HG02623 (cell line): ENCODE measurements at regions not wholly inside any gene's neighbourhood (a gene's known extent, or its start where the extent isn't known, plus 50 kb on each side); places are given as distances from the start of the nearest gene placed in this dataset.
"Not testable (repeated sequence)": the region's sequence is repeated elsewhere in the genome, so short reads cannot be mapped to it uniquely, and the experiment has no call there.

ENCODE experiments used
- ATAC-seq: cut with Tn5 transposase; IDR thresholded peaks from one replicate; pipeline ENCODE4 v1.9.1; 2021; ENCODE audit warnings: moderate library complexity; ENCODE audit not compliant: unreplicated experiment

DNA sequence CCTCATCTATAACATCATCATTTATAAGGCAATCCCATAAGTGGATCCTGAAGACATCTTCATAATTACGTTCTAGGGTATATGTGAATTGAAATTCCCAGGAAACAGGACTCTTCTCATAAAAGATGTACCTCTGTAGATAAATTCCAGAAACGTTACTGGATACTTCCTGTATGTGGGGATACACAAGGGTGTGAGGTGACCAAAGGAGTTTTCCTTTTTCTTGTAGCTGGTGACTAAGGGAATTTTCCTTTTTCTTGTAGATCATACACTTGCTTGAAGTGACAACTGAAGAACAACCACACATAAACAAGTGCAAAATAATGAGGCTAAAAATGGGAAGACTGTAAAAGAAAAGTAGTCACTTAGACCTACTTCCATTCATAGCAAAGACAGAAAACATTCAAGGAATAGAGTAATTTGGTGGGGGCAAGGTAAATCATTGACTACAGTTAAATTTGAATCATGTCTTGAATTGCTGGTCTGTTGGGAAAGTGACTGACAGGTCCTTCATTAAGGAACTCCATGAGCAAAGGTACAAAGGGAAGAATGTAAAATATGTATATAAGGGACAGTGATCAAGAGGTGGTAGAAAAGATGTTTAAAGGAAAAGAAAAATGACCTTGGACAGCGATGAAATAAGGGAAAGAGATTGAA lies 53.2 kb upstream of the UBE2E3 start:
- ATAC-seq = no peak

- ATAC-seq = no peak
Observed at GRCh38 chr2:180925700-180926099, 54.7 kb upstream of the UBE2E3 start.

DNA sequence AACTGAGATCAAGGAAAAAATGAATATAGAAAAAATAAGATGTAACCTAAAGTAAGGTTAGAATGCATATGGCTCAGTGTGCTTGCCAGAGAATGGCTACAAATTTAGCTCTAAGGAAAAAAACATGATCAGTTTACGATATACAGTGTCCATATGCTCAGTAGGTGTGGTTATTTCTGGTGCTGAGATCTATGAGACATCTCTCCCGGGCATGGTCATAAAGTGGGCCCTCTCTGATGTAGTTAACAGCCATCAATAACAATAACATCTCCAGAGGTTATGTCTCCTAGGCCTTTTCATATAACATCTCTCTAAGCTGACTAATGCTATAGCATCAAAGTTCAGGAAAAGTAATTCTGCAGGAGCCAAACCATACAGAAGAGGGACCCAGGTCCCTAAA lies 56.3 kb upstream of the UBE2E3 start:
- ATAC-seq = no peak

GRCh38 chr2:180910831-180911665 lies 69.4 kb upstream of the UBE2E3 start:
- ATAC-seq = no peak

DNA sequence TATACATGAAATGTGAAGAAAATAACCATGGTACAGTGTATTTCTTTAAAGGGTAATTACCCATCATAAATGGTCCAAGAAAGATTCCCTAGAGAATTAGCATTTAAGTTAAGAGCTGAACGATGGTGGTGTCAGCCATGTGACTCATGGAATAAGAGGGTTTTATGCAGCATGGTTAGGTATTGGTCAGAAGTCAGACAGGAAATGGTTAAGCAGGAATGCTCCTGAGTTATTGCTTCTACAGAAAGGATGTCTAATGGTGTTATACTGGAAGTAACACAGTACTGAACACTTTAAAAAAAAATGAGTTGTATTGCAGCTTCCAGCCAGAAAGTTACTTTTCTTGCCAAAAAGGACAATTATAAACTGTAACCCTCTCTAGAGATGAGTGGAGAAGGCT lies 72.7 kb upstream of the UBE2E3 start:
- no peak for ATAC-seq

GRCh38 chr2:180905461-180905860 lies 74.9 kb upstream of the UBE2E3 start:
- no peak for ATAC-seq

GRCh38 chr2:180905002-180905401 lies 75.4 kb upstream of the UBE2E3 start:
- ATAC-seq = no peak

GRCh38 chr2:180901331-180901730 lies 79.1 kb upstream of the UBE2E3 start:
- ATAC-seq = no peak

DNA sequence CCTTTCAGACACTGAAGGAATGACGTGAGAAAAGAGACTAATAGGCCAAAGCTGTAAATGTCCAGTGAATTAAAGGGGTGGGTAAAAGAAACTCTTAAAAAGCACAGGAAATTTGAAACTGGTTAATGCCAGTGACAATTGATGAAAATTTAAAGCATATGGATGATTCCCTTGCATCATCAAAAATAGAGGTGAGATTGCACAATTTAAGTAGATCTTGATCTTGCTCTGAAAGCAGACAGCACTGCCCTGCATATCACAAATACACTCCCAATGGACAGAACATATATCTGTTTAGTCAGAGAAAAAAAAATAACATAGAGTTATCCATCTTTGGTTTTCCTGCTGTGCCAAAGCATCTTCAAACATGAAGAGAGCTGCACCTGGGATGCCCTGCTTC lies 86.7 kb upstream of the UBE2E3 start:
- ATAC-seq = no peak

DNA sequence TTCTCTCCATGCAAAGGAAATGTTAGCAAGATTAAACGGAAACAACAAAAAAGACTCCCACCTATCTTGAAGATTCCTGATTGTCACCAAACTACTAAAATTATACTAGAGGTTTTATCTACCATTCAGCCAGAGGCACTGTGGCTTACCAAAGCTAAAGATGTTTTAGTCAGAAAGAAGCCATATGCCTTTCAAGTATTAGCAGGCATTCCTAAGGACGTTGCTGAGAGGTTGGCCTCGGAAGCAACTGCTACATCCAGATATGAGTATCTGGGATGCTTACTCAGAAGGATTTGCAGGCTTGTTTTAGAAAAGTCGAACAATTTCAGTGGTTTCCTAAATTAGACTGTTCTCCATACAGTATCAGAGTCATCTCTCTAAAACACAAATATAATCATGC lies 88.3 kb upstream of the UBE2E3 start:
- no peak for ATAC-seq

- no peak for ATAC-seq
Observed at GRCh38 chr2:180891360-180891759, 89.0 kb upstream of the UBE2E3 start.

DNA sequence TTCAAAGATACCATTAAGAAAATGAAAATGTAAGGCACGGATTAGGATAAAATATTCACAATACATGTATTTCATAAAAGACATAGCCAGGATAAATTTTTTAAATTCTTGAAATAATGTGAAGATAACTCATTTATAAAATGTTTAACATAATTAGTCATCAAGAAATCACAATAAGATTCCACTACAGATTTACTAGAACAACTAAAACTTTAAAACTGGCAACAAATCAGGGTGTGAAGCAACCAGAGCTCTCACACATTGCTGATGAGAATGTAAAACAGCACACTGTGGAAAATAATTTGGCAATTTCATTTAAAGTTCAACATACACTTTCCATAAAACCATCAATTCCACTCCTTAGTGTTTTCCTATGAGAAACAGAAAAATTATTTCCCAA lies 89.6 kb upstream of the UBE2E3 start:
- ATAC-seq = no peak

DNA sequence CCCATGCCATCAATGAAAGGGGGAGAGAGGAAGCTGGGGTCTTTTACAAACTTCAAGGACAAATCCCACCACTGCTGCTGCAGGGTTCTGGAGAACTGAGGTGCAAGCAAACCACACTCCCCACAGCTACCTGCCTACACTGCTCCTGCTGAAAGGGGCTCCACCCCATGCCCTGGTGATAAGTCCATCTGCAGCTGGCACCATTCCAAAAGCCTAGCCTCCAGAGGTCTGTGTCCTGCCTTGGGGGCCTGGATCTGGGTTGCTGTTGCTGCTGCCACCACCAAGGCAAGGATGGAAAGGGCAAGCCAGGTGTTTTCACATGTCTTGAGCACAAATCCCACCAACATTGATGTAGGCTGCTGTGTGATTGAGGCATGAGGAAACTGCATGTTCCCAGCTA lies 97.4 kb upstream of the UBE2E3 start:
- ATAC-seq = no peak

DNA sequence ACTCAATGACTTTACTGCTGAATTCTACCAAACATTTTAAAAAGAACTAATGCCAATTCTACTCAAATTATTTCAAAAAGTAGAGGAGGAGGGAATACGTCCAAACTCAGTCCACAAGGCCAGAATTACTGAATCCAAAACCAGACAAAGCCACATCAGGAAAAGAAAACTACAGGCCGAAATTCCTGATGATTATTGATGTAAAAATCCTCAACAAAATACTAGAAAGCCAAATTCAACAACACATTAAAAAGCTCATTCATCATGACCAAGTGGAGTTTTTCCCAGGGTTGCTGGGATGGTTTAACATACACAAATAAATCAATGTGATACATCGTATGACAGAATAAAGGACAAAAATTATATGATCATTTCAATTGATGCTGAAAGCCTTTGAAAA lies 103.9 kb upstream of the UBE2E3 start:
- no peak for ATAC-seq

DNA sequence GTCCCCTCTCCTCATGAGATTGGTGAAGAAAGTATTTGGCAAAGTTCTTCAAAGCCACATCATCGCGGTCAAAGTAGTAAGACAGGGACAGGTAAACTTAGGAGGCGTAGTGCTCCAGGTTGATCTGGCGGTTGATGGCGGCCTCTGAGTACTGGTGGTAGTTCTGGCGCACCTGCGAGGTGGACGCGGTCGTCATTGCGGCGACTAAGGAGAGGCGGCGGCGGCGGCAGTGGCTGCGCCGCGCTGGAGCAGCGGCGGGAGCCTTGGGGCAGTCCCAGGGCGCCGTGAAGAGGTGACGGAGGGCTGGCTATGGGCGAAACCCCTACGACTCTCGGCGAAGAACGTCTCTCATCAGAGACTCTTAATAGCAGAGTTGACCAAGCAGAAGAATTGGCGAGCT lies 107.2 kb upstream of the UBE2E3 start:
- ATAC-seq = no peak

DNA sequence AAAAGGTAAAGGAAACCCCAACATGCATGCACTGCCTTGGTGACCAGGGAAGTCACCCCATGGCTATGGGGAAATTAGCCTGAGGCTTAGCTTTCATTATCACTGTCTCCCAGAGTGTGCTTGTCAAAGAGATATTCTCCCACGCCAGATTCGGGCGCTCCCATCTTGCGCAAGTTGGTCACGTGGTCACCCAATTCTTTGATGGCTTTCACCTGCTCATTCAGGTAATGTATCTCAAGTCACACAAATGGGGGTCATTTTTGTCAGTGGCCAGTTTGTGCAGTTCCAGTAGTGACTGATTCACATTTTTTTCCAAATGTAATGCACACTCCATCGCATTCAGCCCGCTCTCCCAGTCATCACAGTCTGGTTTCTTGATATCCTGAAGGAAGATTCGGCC lies 107.6 kb upstream of the UBE2E3 start:
- ATAC-seq = not testable (repeated sequence)

- no peak for ATAC-seq
Observed at GRCh38 chr2:180872255-180872654, 108.2 kb upstream of the UBE2E3 start.

GRCh38 chr2:180871649-180872048 lies 108.8 kb upstream of the UBE2E3 start:
- no peak for ATAC-seq

- no peak for ATAC-seq
Observed at GRCh38 chr2:180849851-180850250, 130.6 kb upstream of the UBE2E3 start.

- ATAC-seq = no peak
Observed at GRCh38 chr2:180848393-180848792, 132.0 kb upstream of the UBE2E3 start.

GRCh38 chr2:180846756-180847472 lies 133.5 kb upstream of the UBE2E3 start:
- no peak for ATAC-seq

DNA sequence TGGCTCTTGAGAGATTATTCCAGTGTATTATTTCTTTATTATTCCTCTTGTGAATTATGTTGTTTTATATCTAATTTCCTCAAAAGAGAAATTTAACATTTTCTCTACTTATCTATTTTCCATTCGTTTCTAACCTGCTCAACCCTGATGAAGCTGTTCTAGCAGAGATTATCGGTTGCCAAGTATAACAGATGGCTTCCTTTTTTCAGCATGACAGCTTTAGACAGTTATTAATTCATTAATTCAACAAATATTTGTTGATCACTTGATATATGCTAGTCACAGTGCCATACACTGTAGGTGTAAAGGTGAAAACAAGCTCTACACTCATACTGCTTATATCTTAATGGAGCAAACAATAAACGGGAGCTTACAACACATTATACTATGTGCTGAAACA lies 137.9 kb upstream of the UBE2E3 start:
- no peak for ATAC-seq
